MM.1S (cell line): ENCODE measurements at regions not wholly inside any gene's neighbourhood (a gene's known extent, or its start where the extent isn't known, plus 50 kb on each side); places are given as distances from the start of the nearest gene placed in this dataset.

ENCODE experiments used
- DNase-seq: peaks from one replicate; pipeline ENCODE4 v3.0.0-alpha.2; 2015
- H2AFZ ChIP-seq: fragments of 300-600 bp; sonication (generic); 2 replicates; pipeline ENCODE4 v1.6.0; 2016; ENCODE audit warnings: antibody characterized with exemption, low read length
- H3F3A ChIP-seq: fragments of 300-600 bp; sonication (generic); 2 replicates; pipeline ENCODE4 v1.6.1; 2016; ENCODE audit warnings: mild to moderate bottlenecking, antibody characterized with exemption, low read length, moderate library complexity, mixed read lengths; ENCODE audit not compliant: insufficient read depth
- H3K27ac ChIP-seq: fragments of 300-600 bp; sonication (generic); 2 replicates; pipeline ENCODE4 v1.5.1; 2016; ENCODE audit warnings: mild to moderate bottlenecking, low read length
- H3K27me3 ChIP-seq: fragments of 300-600 bp; sonication (generic); replicated peaks from 2 replicates; pipeline ENCODE4 v1.6.0; 2016; ENCODE audit warnings: low read length; ENCODE audit not compliant: insufficient read depth
- H3K36me3 ChIP-seq: fragments of 300-600 bp; sonication (generic); replicated peaks from 2 replicates; pipeline ENCODE4 v1.6.1; 2016; ENCODE audit warnings: mild to moderate bottlenecking, low read length, mixed read lengths; ENCODE audit not compliant: insufficient read depth
- H3K4me1 ChIP-seq: fragments of 300-600 bp; sonication (generic); 2 replicates; pipeline ENCODE4 v1.6.1; 2016; ENCODE audit warnings: low read length, mixed read lengths
- H3K4me2 ChIP-seq: fragments of 300-600 bp; sonication (generic); 2 replicates; pipeline ENCODE4 v1.6.0; 2016; ENCODE audit warnings: low read depth, low read length
- H3K4me3 ChIP-seq: fragments of 300-600 bp; sonication (generic); 2 replicates; pipeline ENCODE4 v1.5.1; 2016; ENCODE audit warnings: low read length, mixed read lengths
- H3K79me2 ChIP-seq: fragments of 300-600 bp; sonication (generic); 2 replicates; pipeline ENCODE4 v1.6.1; 2016; ENCODE audit warnings: mixed run types, low read length, mixed read lengths
- H3K9ac ChIP-seq: fragments of 300-600 bp; sonication (generic); 2 replicates; pipeline ENCODE4 v1.6.1; 2016; ENCODE audit warnings: low read length, mixed read lengths
- H3K9me2 ChIP-seq: fragments of 300-600 bp; sonication (generic); replicated peaks from 2 replicates; pipeline ENCODE4 v1.6.1; 2016; ENCODE audit warnings: mild to moderate bottlenecking, low read length, mixed read lengths; ENCODE audit not compliant: insufficient read depth
- H3K9me3 ChIP-seq: fragments of 300-600 bp; sonication (generic); replicated peaks from 2 replicates; pipeline ENCODE4 v1.6.1; 2016; ENCODE audit warnings: mild to moderate bottlenecking, low read length, mixed read lengths; ENCODE audit not compliant: insufficient read depth
- H4K20me1 ChIP-seq: fragments of 300-600 bp; sonication (generic); 2 replicates; pipeline ENCODE4 v1.6.1; 2016; ENCODE audit warnings: mild to moderate bottlenecking, low read length, moderate library complexity, mixed read lengths; ENCODE audit not compliant: insufficient read depth
- EZH2 ChIP-seq: fragments of 300-600 bp; sonication (generic); optimal IDR thresholded peaks from 2 replicates; pipeline ENCODE3; 2017; ENCODE audit warnings: low read depth, mild to moderate bottlenecking, antibody characterized with exemption, low read length, mixed read lengths
- EZH2phosphoT487 ChIP-seq: fragments of 300-600 bp; sonication (generic); IDR thresholded peaks from 2 replicates; pipeline ENCODE4 v1.6.1; 2018; ENCODE audit warnings: antibody characterized with exemption, low read length
- TF ChIP-seq, protein P1 (sequence below): fragments of 300-600 bp; sonication (generic); IDR thresholded peaks from 2 replicates; pipeline ENCODE4 v1.5.1; 2016; ENCODE audit warnings: antibody characterized with exemption, low read length, mixed read lengths

- H3K4me1 ChIP-seq = peaks cover under 1% of the 10 kb centered on the region; the same call in 1 of the 2 replicates
- no peak overlapping the region for H3K4me2 ChIP-seq
- no peaks in the 10 kb centered on the region for H3K27me3 ChIP-seq
- no peaks in the 10 kb centered on the region for H3K79me2 ChIP-seq
- TF ChIP-seq EZH2 = no peak
- TF ChIP-seq EZH2phosphoT487 = no peak
- H3K36me3 ChIP-seq = no peaks in the 10 kb centered on the region
- H2AFZ ChIP-seq = no peak overlapping the region
- H4K20me1 ChIP-seq = no peaks in the 10 kb centered on the region
- no peak for DNase-seq
- no peaks in the 10 kb centered on the region for H3K9me2 ChIP-seq
- H3K9ac ChIP-seq = no peak overlapping the region
- no peak overlapping the region for H3K27ac ChIP-seq
- H3K4me3 ChIP-seq = no peak overlapping the region
- no peaks in the 10 kb centered on the region for H3K9me3 ChIP-seq
- no peaks in the 10 kb centered on the region for H3F3A ChIP-seq
Measured at GRCh38 chr14:31950331-31950730, 126.8 kb upstream of the ARHGAP5 start.

- Histone ChIP-seq H3K9me3 (no peaks in the 10 kb centered on the region), H3K4me3 (no peak overlapping the region), H3K27ac (no peak overlapping the region), H3K4me1 (no peaks in the 10 kb centered on the region), H3K9me2 (no peaks in the 10 kb centered on the region), H3K36me3 (no peaks in the 10 kb centered on the region), H3K4me2 (no peak overlapping the region), H3K27me3 (no peaks in the 10 kb centered on the region), H2AFZ (no peak overlapping the region), H3K79me2 (no peaks in the 10 kb centered on the region), H3F3A (no peaks in the 10 kb centered on the region), H3K9ac (no peak overlapping the region), H4K20me1 (no peaks in the 10 kb centered on the region)
- TF ChIP-seq EZH2 (no peak), EZH2phosphoT487 (no peak)
- TF ChIP-seq, protein P1, sequence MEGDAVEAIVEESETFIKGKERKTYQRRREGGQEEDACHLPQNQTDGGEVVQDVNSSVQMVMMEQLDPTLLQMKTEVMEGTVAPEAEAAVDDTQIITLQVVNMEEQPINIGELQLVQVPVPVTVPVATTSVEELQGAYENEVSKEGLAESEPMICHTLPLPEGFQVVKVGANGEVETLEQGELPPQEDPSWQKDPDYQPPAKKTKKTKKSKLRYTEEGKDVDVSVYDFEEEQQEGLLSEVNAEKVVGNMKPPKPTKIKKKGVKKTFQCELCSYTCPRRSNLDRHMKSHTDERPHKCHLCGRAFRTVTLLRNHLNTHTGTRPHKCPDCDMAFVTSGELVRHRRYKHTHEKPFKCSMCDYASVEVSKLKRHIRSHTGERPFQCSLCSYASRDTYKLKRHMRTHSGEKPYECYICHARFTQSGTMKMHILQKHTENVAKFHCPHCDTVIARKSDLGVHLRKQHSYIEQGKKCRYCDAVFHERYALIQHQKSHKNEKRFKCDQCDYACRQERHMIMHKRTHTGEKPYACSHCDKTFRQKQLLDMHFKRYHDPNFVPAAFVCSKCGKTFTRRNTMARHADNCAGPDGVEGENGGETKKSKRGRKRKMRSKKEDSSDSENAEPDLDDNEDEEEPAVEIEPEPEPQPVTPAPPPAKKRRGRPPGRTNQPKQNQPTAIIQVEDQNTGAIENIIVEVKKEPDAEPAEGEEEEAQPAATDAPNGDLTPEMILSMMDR = no peak
- no peak for DNase-seq
Measured at GRCh38 chr14:31950764-31951637, 126.1 kb upstream of the ARHGAP5 start.

GRCh38 chr14:31951638-31951964, 125.5 kb upstream of the ARHGAP5 start:
- H3K4me2 ChIP-seq = no peak overlapping the region
- H3K79me2 ChIP-seq = no peaks in the 10 kb centered on the region
- no peak for TF ChIP-seq EZH2
- TF ChIP-seq EZH2phosphoT487 = no peak
- TF ChIP-seq, protein P1 = no peak
- no peaks in the 10 kb centered on the region for H3K36me3 ChIP-seq
- no peak overlapping the region for H3K27ac ChIP-seq
- no peaks in the 10 kb centered on the region for H3F3A ChIP-seq
- no peaks in the 10 kb centered on the region for H3K9me2 ChIP-seq
- H3K4me3 ChIP-seq = no peak overlapping the region
- H3K27me3 ChIP-seq = no peaks in the 10 kb centered on the region
- no peaks in the 10 kb centered on the region for H4K20me1 ChIP-seq
- no peak for DNase-seq
- H3K9me3 ChIP-seq = no peaks in the 10 kb centered on the region
- H3K9ac ChIP-seq = no peak overlapping the region
- H2AFZ ChIP-seq = no peak overlapping the region
- no peaks in the 10 kb centered on the region for H3K4me1 ChIP-seq

GRCh38 chr14:31952573-31952972, 124.5 kb upstream of the ARHGAP5 start:
- no peak for DNase-seq
- Histone ChIP-seq H3K9ac (no peak overlapping the region), H3K9me3 (no peaks in the 10 kb centered on the region), H3K4me1 (no peaks in the 10 kb centered on the region), H3K79me2 (no peaks in the 10 kb centered on the region), H3K4me2 (no peak overlapping the region), H3K4me3 (no peak overlapping the region), H3K27ac (no peak overlapping the region), H3K27me3 (no peaks in the 10 kb centered on the region), H3K9me2 (no peaks in the 10 kb centered on the region), H2AFZ (no peak overlapping the region), H4K20me1 (no peaks in the 10 kb centered on the region), H3K36me3 (no peaks in the 10 kb centered on the region), H3F3A (no peaks in the 10 kb centered on the region)
- no peak for TF ChIP-seq EZH2
- TF ChIP-seq, protein P1 = no peak
- no peak for TF ChIP-seq EZH2phosphoT487
